ENCODE measurements at regions not wholly inside any gene's neighbourhood (a gene's known extent, or its start where the extent isn't known, plus 50 kb on each side); places are given as distances from the start of the nearest gene placed in this dataset.
"Not testable (repeated sequence)": the region's sequence is repeated elsewhere in the genome, so short reads cannot be mapped to it uniquely, and the experiment has no call there.

GRCh38 chr4:166153548-166153947, 280.5 kb downstream of the TLL1 start:
- Mint-ChIP-seq H3K27ac (no peak overlapping the region), H3K9me3 (no peaks in the 10 kb centered on the region), H3K36me3 (ENCODE audit: low read depth) (no peaks in the 10 kb centered on the region), H3K4me3 (ENCODE audit: low read depth) (no peak overlapping the region), H3K4me1 (ENCODE audit: low read depth) (no peaks in the 10 kb centered on the region), H3K27me3 (ENCODE audit: low read depth) (no peaks in the 10 kb centered on the region)
- intact Hi-C loops (cut with micrococcal nuclease): no loop called here
- DNase-seq (ENCODE audit: low spot score): no peak

GRCh38 chr4:166162327-166162726, 289.3 kb downstream of the TLL1 start:
- H3K4me3 Mint-ChIP-seq (ENCODE audit: low read depth): no peak overlapping the region
- no peaks in the 10 kb centered on the region for H3K27me3 Mint-ChIP-seq (ENCODE audit: low read depth)
- intact Hi-C loops (cut with micrococcal nuclease): loop anchor here (10.0 kb wide), 1 partner anchor 1992 kb away; no protein-coding TSS in a partner anchor
- H3K9me3 Mint-ChIP-seq: no peaks in the 10 kb centered on the region
- no peak overlapping the region for H3K27ac Mint-ChIP-seq
- no peak for DNase-seq (ENCODE audit: low spot score)
- no peaks in the 10 kb centered on the region for H3K4me1 Mint-ChIP-seq (ENCODE audit: low read depth)
- H3K36me3 Mint-ChIP-seq (ENCODE audit: low read depth): no peaks in the 10 kb centered on the region

- Mint-ChIP-seq H3K27me3 (ENCODE audit: low read depth) (no peaks in the 10 kb centered on the region), H3K4me1 (ENCODE audit: low read depth) (no peaks in the 10 kb centered on the region), H3K9me3 (no peaks in the 10 kb centered on the region), H3K36me3 (ENCODE audit: low read depth) (no peaks in the 10 kb centered on the region), H3K4me3 (ENCODE audit: low read depth) (no peak overlapping the region), H3K27ac (no peak overlapping the region)
- DNase-seq (ENCODE audit: low spot score): no peak
- intact Hi-C loops (cut with micrococcal nuclease): loop anchor here (10.0 kb wide), 1 partner anchor 1989 kb away; no protein-coding TSS in a partner anchor
Observed at GRCh38 chr4:166165829-166166420, 292.9 kb downstream of the TLL1 start.

- intact Hi-C loops (cut with micrococcal nuclease): loop anchor here (10.0 kb wide), 1 partner anchor 1986 kb away; no protein-coding TSS in a partner anchor
- no peaks in the 10 kb centered on the region for H3K27me3 Mint-ChIP-seq (ENCODE audit: low read depth)
- no peaks in the 10 kb centered on the region for H3K9me3 Mint-ChIP-seq
Observed at GRCh38 chr4:166169111-166169510, 296.1 kb downstream of the TLL1 start.

GRCh38 chr4:166172619-166173018, 299.6 kb downstream of the TLL1 start:
- no peaks in the 10 kb centered on the region for H3K4me1 Mint-ChIP-seq (ENCODE audit: low read depth)
- no peaks in the 10 kb centered on the region for H3K27me3 Mint-ChIP-seq (ENCODE audit: low read depth)
- no peak overlapping the region for H3K4me3 Mint-ChIP-seq (ENCODE audit: low read depth)
- intact Hi-C loops (cut with micrococcal nuclease): no loop called here
- DNase-seq (ENCODE audit: low spot score): no peak
- no peaks in the 10 kb centered on the region for H3K36me3 Mint-ChIP-seq (ENCODE audit: low read depth)
- H3K9me3 Mint-ChIP-seq: no peaks in the 10 kb centered on the region
- no peak overlapping the region for H3K27ac Mint-ChIP-seq

More at GRCh38 chr4:166169111-166169510, 296.1 kb downstream of the TLL1 start:
- no peak overlapping the region for H3K4me3 Mint-ChIP-seq (ENCODE audit: low read depth)
- DNase-seq (ENCODE audit: low spot score): no peak
- H3K36me3 Mint-ChIP-seq (ENCODE audit: low read depth): no peaks in the 10 kb centered on the region
- H3K4me1 Mint-ChIP-seq (ENCODE audit: low read depth): no peaks in the 10 kb centered on the region
- H3K27ac Mint-ChIP-seq: no peak overlapping the region

- no peaks in the 10 kb centered on the region for H3K9me3 Mint-ChIP-seq
- H3K4me1 Mint-ChIP-seq (ENCODE audit: low read depth): no peaks in the 10 kb centered on the region
- H3K4me3 Mint-ChIP-seq (ENCODE audit: low read depth): no peak overlapping the region
- intact Hi-C loops (cut with micrococcal nuclease): no loop called here
- no peaks in the 10 kb centered on the region for H3K27me3 Mint-ChIP-seq (ENCODE audit: low read depth)
- H3K36me3 Mint-ChIP-seq (ENCODE audit: low read depth): no peaks in the 10 kb centered on the region
- H3K27ac Mint-ChIP-seq: no peak overlapping the region
- no peak for DNase-seq (ENCODE audit: low spot score)
Observed at GRCh38 chr4:166174717-166175490, 301.9 kb downstream of the TLL1 start.

- Mint-ChIP-seq H3K4me1 (ENCODE audit: low read depth) (no peaks in the 10 kb centered on the region), H3K4me3 (ENCODE audit: low read depth) (no peak overlapping the region), H3K27ac (no peak overlapping the region), H3K27me3 (ENCODE audit: low read depth) (no peaks in the 10 kb centered on the region), H3K9me3 (peaks cover 10% of the 10 kb centered on the region), H3K36me3 (ENCODE audit: low read depth) (no peaks in the 10 kb centered on the region)
- intact Hi-C loops (cut with micrococcal nuclease): no loop called here
- DNase-seq (ENCODE audit: low spot score): no peak
Observed at GRCh38 chr4:166182145-166182544, 309.1 kb downstream of the TLL1 start.

- Mint-ChIP-seq H3K27me3 (ENCODE audit: low read depth) (no peaks in the 10 kb centered on the region), H3K9me3 (no peaks in the 10 kb centered on the region), H3K27ac (no peak overlapping the region), H3K4me3 (ENCODE audit: low read depth) (no peak overlapping the region), H3K4me1 (ENCODE audit: low read depth) (no peaks in the 10 kb centered on the region), H3K36me3 (ENCODE audit: low read depth) (no peaks in the 10 kb centered on the region)
- intact Hi-C loops (cut with micrococcal nuclease): no loop called here
- no peak for DNase-seq (ENCODE audit: low spot score)
Observed at GRCh38 chr4:166195101-166195500, 322.1 kb downstream of the TLL1 start.

- intact Hi-C loops (cut with micrococcal nuclease): no loop called here
- no peaks in the 10 kb centered on the region for H3K27me3 Mint-ChIP-seq (ENCODE audit: low read depth)
- H3K36me3 Mint-ChIP-seq (ENCODE audit: low read depth): no peaks in the 10 kb centered on the region
- DNase-seq (ENCODE audit: low spot score): no peak
- H3K4me3 Mint-ChIP-seq (ENCODE audit: low read depth): no peak overlapping the region
- H3K4me1 Mint-ChIP-seq (ENCODE audit: low read depth): no peaks in the 10 kb centered on the region
- H3K27ac Mint-ChIP-seq: no peak overlapping the region
- H3K9me3 Mint-ChIP-seq: no peaks in the 10 kb centered on the region
Observed at GRCh38 chr4:166197166-166197565, 324.1 kb downstream of the TLL1 start.

GRCh38 chr4:166198041-166198440, 325.0 kb downstream of the TLL1 start:
- H3K36me3 Mint-ChIP-seq (ENCODE audit: low read depth): no peaks in the 10 kb centered on the region
- H3K4me3 Mint-ChIP-seq (ENCODE audit: low read depth): no peak overlapping the region
- DNase-seq (ENCODE audit: low spot score): no peak
- H3K9me3 Mint-ChIP-seq: no peaks in the 10 kb centered on the region
- intact Hi-C loops (cut with micrococcal nuclease): no loop called here
- no peak overlapping the region for H3K27ac Mint-ChIP-seq
- H3K4me1 Mint-ChIP-seq (ENCODE audit: low read depth): no peaks in the 10 kb centered on the region
- H3K27me3 Mint-ChIP-seq (ENCODE audit: low read depth): no peaks in the 10 kb centered on the region

- DNase-seq (ENCODE audit: low spot score): no peak
- H3K27ac Mint-ChIP-seq: no peak overlapping the region
- no peaks in the 10 kb centered on the region for H3K27me3 Mint-ChIP-seq (ENCODE audit: low read depth)
- no peaks in the 10 kb centered on the region for H3K36me3 Mint-ChIP-seq (ENCODE audit: low read depth)
- no peaks in the 10 kb centered on the region for H3K9me3 Mint-ChIP-seq
- no peaks in the 10 kb centered on the region for H3K4me1 Mint-ChIP-seq (ENCODE audit: low read depth)
- intact Hi-C loops (cut with micrococcal nuclease): no loop called here
- H3K4me3 Mint-ChIP-seq (ENCODE audit: low read depth): no peak overlapping the region
Observed at GRCh38 chr4:166198516-166199310, 325.7 kb downstream of the TLL1 start.

- intact Hi-C loops (cut with micrococcal nuclease): no loop called here
- DNase-seq (ENCODE audit: low spot score): no peak
- H3K4me3 Mint-ChIP-seq (ENCODE audit: low read depth): no peak overlapping the region
Observed at GRCh38 chr4:166202991-166203390, 330.0 kb downstream of the TLL1 start.

GRCh38 chr4:166212326-166212725, 339.3 kb downstream of the TLL1 start:
- peaks cover 22% of the 10 kb centered on the region for H3K9me3 Mint-ChIP-seq
- H3K27ac Mint-ChIP-seq; intact Hi-C loops (cut with micrococcal nuclease); H3K36me3 Mint-ChIP-seq (ENCODE audit: low read depth); H3K4me3 Mint-ChIP-seq (ENCODE audit: low read depth); H3K27me3 Mint-ChIP-seq (ENCODE audit: low read depth); H3K4me1 Mint-ChIP-seq (ENCODE audit: low read depth); DNase-seq (ENCODE audit: low spot score): not testable (repeated sequence)

More at GRCh38 chr4:166202991-166203390, 330.0 kb downstream of the TLL1 start:
- Mint-ChIP-seq H3K36me3 (ENCODE audit: low read depth) (no peaks in the 10 kb centered on the region), H3K27me3 (ENCODE audit: low read depth) (no peaks in the 10 kb centered on the region), H3K9me3 (no peaks in the 10 kb centered on the region), H3K27ac (no peak overlapping the region), H3K4me1 (ENCODE audit: low read depth) (no peaks in the 10 kb centered on the region)
